Liver (tissue), 3 donors: ENCODE measurements at regions not wholly inside any gene's neighbourhood (a gene's known extent, or its start where the extent isn't known, plus 50 kb on each side); places are given as distances from the start of the nearest gene placed in this dataset.

Experiments used
- HNF4A ChIP-seq, 2 donors: conservative IDR thresholded peaks; 2 replicates each; pipeline ENCODE4 v1.6.1; 2016; ENCODE audit warnings: antibody characterized with exemption in 2 of 2, mild to moderate bottlenecking in 2 of 2
- TF ChIP-seq, protein P1 (sequence below): IDR thresholded peaks from 2 replicates; pipeline ENCODE4 v1.6.1; 2016; ENCODE audit warnings: antibody characterized with exemption
- TF ChIP-seq, protein P2 (sequence below): fragments of 150-350 bp; IDR thresholded peaks from 2 replicates; pipeline ENCODE4 v1.5.1; 2017; ENCODE audit warnings: improper control_type of control experiment, low read depth, low read length; ENCODE audit not compliant: missing input control
- donor health status: healthy.
- donor health status: healthy.

- TF ChIP-seq, protein P1, sequence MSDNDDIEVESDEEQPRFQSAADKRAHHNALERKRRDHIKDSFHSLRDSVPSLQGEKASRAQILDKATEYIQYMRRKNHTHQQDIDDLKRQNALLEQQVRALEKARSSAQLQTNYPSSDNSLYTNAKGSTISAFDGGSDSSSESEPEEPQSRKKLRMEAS, result no peak
- no peak for TF ChIP-seq HNF4A (conservative IDR thresholded peaks at IDR 0.05)
- TF ChIP-seq, protein P2, sequence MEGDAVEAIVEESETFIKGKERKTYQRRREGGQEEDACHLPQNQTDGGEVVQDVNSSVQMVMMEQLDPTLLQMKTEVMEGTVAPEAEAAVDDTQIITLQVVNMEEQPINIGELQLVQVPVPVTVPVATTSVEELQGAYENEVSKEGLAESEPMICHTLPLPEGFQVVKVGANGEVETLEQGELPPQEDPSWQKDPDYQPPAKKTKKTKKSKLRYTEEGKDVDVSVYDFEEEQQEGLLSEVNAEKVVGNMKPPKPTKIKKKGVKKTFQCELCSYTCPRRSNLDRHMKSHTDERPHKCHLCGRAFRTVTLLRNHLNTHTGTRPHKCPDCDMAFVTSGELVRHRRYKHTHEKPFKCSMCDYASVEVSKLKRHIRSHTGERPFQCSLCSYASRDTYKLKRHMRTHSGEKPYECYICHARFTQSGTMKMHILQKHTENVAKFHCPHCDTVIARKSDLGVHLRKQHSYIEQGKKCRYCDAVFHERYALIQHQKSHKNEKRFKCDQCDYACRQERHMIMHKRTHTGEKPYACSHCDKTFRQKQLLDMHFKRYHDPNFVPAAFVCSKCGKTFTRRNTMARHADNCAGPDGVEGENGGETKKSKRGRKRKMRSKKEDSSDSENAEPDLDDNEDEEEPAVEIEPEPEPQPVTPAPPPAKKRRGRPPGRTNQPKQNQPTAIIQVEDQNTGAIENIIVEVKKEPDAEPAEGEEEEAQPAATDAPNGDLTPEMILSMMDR, result no peak
Observed at GRCh38 chr18:78133729-78134128, 845.9 kb upstream of the SALL3 start.
